ENCODE measurements at regions not wholly inside any gene's neighbourhood (a gene's known extent, or its start where the extent isn't known, plus 50 kb on each side); places are given as distances from the start of the nearest gene placed in this dataset.
"Not testable (repeated sequence)": the region's sequence is repeated elsewhere in the genome, so short reads cannot be mapped to it uniquely, and the experiment has no call there.

GRCh38 chrX:39050427-39050826 lies 249.2 kb downstream of the MID1IP1 start:
- DNase-seq = no peak

- no peak for DNase-seq
These were observed 251.5 kb downstream of the MID1IP1 start for GRCh38 chrX:39052751-39053150.

- DNase-seq = no peak
These were observed 257.5 kb downstream of the MID1IP1 start for GRCh38 chrX:39058724-39059123.

- DNase-seq = no peak
These were observed 258.6 kb downstream of the MID1IP1 start for GRCh38 chrX:39059866-39060265.

GRCh38 chrX:39063037-39063436 lies 261.8 kb downstream of the MID1IP1 start:
- peak; percentile 65 for DNase-seq

- DNase-seq = peak; percentile 56
These were observed 262.4 kb downstream of the MID1IP1 start for GRCh38 chrX:39063702-39064101.

- no peak for DNase-seq
These were observed 264.0 kb downstream of the MID1IP1 start for GRCh38 chrX:39065051-39065871.

- no peak for DNase-seq
These were observed 266.6 kb downstream of the MID1IP1 start for GRCh38 chrX:39067866-39068265.

- not testable (repeated sequence) for DNase-seq
These were observed 267.4 kb downstream of the MID1IP1 start for GRCh38 chrX:39068634-39069033.

GRCh38 chrX:39070009-39070408 lies 268.8 kb downstream of the MID1IP1 start:
- no peak for DNase-seq

GRCh38 chrX:39073131-39073530 lies 271.9 kb downstream of the MID1IP1 start:
- DNase-seq = no peak

GRCh38 chrX:39096599-39096998 lies 295.3 kb downstream of the MID1IP1 start:
- DNase-seq = no peak

- no peak for DNase-seq
These were observed 303.5 kb downstream of the MID1IP1 start for GRCh38 chrX:39104745-39105144.

- no peak for DNase-seq
These were observed 310.9 kb downstream of the MID1IP1 start for GRCh38 chrX:39112143-39112542.

- no peak for DNase-seq
These were observed 313.9 kb downstream of the MID1IP1 start for GRCh38 chrX:39115166-39115565.

- no peak for DNase-seq
These were observed 315.8 kb downstream of the MID1IP1 start for GRCh38 chrX:39117101-39117500.

GRCh38 chrX:39121903-39122302 lies 320.6 kb downstream of the MID1IP1 start:
- no peak for DNase-seq

GRCh38 chrX:39125834-39126233 lies 324.6 kb downstream of the MID1IP1 start:
- DNase-seq = no peak

- DNase-seq = peak; percentile 62
These were observed 332.7 kb downstream of the MID1IP1 start for GRCh38 chrX:39133971-39134370.

GRCh38 chrX:39137363-39137954 lies 336.2 kb downstream of the MID1IP1 start:
- DNase-seq = no peak

- no peak for DNase-seq
These were observed 339.3 kb downstream of the MID1IP1 start for GRCh38 chrX:39140581-39140980.

GRCh38 chrX:39144323-39144722 lies 343.1 kb downstream of the MID1IP1 start:
- no peak for DNase-seq

GRCh38 chrX:39144956-39145355 lies 343.7 kb downstream of the MID1IP1 start:
- no peak for DNase-seq

- DNase-seq = no peak
These were observed 344.6 kb downstream of the MID1IP1 start for GRCh38 chrX:39145859-39146258.

- peak; percentile 75 for DNase-seq
These were observed 348.5 kb downstream of the MID1IP1 start for GRCh38 chrX:39149761-39150160.
